ENCODE measurements at regions not wholly inside any gene's neighbourhood (a gene's known extent, or its start where the extent isn't known, plus 50 kb on each side); places are given as distances from the start of the nearest gene placed in this dataset.

- TF ChIP-seq CTCF (IDR thresholded peaks at IDR 0.05), result no peak
- no peak for TF ChIP-seq POLR2AphosphoS5 (IDR thresholded peaks at IDR 0.05)
Measured at GRCh38 chr7:50226669-50227068, 77.8 kb upstream of the IKZF1 start.
